Esophagus squamous epithelium (tissue), 5 donors: ENCODE measurements at regions not wholly inside any gene's neighbourhood (a gene's known extent, or its start where the extent isn't known, plus 50 kb on each side); places are given as distances from the start of the nearest gene placed in this dataset.

Experiments used
- DNase-seq: peaks from one replicate; lab custom pipeline; 2025; lab: John Stamatoyannopoulos, UW
- H3K27ac ChIP-seq, 4 donors: fragments of 200-600 bp; sonication (generic); one replicate each; pipeline ENCODE4 v1.5.1; 2016 to 2019; ENCODE audit warnings: mild to moderate bottlenecking in 1 of 4
- H3K27me3 ChIP-seq, 4 donors: fragments of 200-600 bp; sonication (generic); 1 replicate in 3 of 4; 2 replicates in 1 of 4; pipeline versions ENCODE4 v1.5.1 to v1.6.0; 2017 to 2021; ENCODE audit warnings: antibody characterized with exemption in 1 of 4
- H3K36me3 ChIP-seq, 3 donors: fragments of 200-600 bp; sonication (generic); one replicate each; pipeline ENCODE4 v1.5.1; 2016 to 2019
- H3K4me1 ChIP-seq, 3 donors: fragments of 200-600 bp; sonication (generic); one replicate each; pipeline ENCODE4 v1.5.1; 2017 to 2019
- H3K4me3 ChIP-seq, 4 donors: fragments of 200-600 bp; sonication (generic); 1 replicate in 3 of 4; 2 replicates in 1 of 4; pipeline ENCODE4 v1.5.1; 2016 to 2019; ENCODE audit warnings: mild to moderate bottlenecking in 2 of 4, moderate library complexity in 1 of 4
- H3K9me3 ChIP-seq, 3 donors: fragments of 200-600 bp; sonication (generic); one replicate each; pipeline ENCODE4 v1.5.1; 2016 to 2019
- POLR2A ChIP-seq, 4 donors: fragments of 450-650 bp; IDR thresholded peaks; one replicate each; pipeline ENCODE4 v1.6.1; 2017; ENCODE audit warnings: antibody characterized with exemption in 4 of 4, mild to moderate bottlenecking in 4 of 4, moderate library complexity in 3 of 4
- WGBS, 2 donors: methylation state at CpG; one replicate each; pipeline ENCODE4 v1.1.5; 2018; 5-methylcytosine and 5-hydroxymethylcytosine counted together
- intact Hi-C: fragments of 100-400 bp; cut with DNase I; formaldehyde crosslinking; loops from one replicate; pipeline ENCODE4 v1.15.0; 2022
- TF ChIP-seq, protein P1 (sequence below), 6 experiments: fragments of 450-650 bp in 4 of 6; fragments of 200-600 bp in 2 of 6; sonication (generic) in 2 of 6; IDR thresholded peaks; one replicate each; pipeline ENCODE4 v1.5.1; 2016 to 2019; ENCODE audit warnings: antibody characterized with exemption in 6 of 6, mild to moderate bottlenecking in 4 of 6, moderate library complexity in 4 of 6
- donor health status: DM: yes; HTN: yes; CAD: no.

DNA sequence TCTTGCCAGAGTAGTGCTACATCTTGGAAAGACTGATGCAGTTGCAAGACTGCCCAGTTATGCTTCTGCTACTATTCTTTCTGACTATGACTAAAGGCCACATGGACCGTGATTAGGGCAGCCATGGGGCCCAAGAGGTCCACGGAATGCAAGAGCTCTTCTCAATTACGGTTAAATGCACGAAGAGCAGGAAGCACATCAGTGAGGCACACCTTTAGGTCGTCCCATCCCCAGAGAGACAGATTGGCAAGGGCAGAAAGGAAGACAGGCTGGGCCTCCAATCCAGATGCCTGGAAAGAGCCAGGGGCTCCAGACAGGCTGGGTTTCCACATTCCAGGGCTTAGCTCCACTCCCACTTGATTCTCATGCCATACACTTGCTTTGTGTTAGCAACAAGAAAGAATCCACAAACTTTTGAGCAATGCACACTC, 132.3 kb upstream of the SLIT3 start:
- no peak overlapping the region for H3K4me3 ChIP-seq
- no peak for TF ChIP-seq POLR2A (IDR thresholded peaks at IDR 0.05)
- TF ChIP-seq, protein P1, sequence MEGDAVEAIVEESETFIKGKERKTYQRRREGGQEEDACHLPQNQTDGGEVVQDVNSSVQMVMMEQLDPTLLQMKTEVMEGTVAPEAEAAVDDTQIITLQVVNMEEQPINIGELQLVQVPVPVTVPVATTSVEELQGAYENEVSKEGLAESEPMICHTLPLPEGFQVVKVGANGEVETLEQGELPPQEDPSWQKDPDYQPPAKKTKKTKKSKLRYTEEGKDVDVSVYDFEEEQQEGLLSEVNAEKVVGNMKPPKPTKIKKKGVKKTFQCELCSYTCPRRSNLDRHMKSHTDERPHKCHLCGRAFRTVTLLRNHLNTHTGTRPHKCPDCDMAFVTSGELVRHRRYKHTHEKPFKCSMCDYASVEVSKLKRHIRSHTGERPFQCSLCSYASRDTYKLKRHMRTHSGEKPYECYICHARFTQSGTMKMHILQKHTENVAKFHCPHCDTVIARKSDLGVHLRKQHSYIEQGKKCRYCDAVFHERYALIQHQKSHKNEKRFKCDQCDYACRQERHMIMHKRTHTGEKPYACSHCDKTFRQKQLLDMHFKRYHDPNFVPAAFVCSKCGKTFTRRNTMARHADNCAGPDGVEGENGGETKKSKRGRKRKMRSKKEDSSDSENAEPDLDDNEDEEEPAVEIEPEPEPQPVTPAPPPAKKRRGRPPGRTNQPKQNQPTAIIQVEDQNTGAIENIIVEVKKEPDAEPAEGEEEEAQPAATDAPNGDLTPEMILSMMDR (IDR thresholded peaks at IDR 0.05), result no peak
- no peaks in the 10 kb centered on the region for H3K9me3 ChIP-seq
- H3K27ac ChIP-seq, result peak overlapping the region in 1 of 4 donors; percentile 13
- 46 to 68% methylated on average over 5 of the region's 5 CpGs for WGBS, 2 donors
- no peak for DNase-seq
- intact Hi-C loops, result no loop called here
- H3K4me1 ChIP-seq, result peaks cover 0 to 24% (median 3%) of the 10 kb centered on the region in 3 donors
- H3K27me3 ChIP-seq, result peaks cover 0 to 4% (median 0%) of the 10 kb centered on the region in 4 donors
- H3K36me3 ChIP-seq, result no peaks in the 10 kb centered on the region

DNA sequence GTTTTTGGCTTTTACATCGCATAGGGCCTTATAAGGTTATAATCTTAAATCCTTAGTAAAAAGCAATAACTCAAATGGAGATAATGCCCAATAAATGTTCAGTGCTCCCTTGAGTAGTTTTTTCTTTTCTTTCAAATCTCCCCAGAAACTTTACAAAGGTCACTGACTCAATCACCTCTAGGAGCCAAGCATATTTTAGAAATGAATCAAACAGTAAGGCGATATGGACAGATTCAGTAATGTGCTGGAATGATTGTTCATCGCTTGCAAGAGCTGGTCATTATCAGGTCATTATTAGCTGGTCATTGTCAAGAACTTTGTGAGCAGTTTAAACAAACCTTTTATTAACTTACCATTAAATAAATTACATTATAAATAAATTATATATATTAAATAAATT, 130.4 kb upstream of the SLIT3 start:
- Histone ChIP-seq H3K27ac (no peak overlapping the region), H3K27me3 (peaks cover 0 to 2% (median 0%) of the 10 kb centered on the region in 4 donors), H3K4me1 (peaks cover 0 to 16% (median 0%) of the 10 kb centered on the region in 3 donors), H3K4me3 (no peak overlapping the region), H3K9me3 (no peaks in the 10 kb centered on the region), H3K36me3 (no peaks in the 10 kb centered on the region)
- 50 to 53% methylated on average over 3 of the region's 3 CpGs for WGBS, 2 donors
- TF ChIP-seq, protein P1 (IDR thresholded peaks at IDR 0.05), result no peak
- no peak for TF ChIP-seq POLR2A (IDR thresholded peaks at IDR 0.05)
- intact Hi-C loops, result no loop called here
- no peak for DNase-seq

DNA sequence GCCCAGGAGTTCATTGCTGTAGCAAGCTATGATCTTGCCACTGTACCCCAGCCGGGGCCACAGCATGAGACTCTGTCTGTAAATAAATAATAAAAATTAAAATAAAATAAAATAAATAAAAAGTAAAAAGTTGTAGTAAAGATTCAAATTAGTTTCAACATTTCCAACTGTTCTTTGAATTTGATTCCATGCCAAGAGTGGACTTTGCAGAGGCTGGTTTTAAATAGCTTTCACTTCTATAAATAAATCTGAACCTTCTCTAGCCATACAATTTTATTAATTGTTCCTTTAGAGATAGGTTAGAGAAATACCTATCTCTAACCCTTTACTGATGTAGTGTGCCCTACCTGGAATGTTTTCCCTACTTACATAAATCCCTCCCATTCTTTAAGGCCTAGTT, 129.7 kb upstream of the SLIT3 start:
- Histone ChIP-seq H3K4me3 (no peak overlapping the region), H3K27ac (no peak overlapping the region), H3K27me3 (peaks cover 0 to 2% (median 0%) of the 10 kb centered on the region in 4 donors), H3K4me1 (peaks cover 0 to 8% (median 0%) of the 10 kb centered on the region in 3 donors), H3K9me3 (no peaks in the 10 kb centered on the region), H3K36me3 (no peaks in the 10 kb centered on the region)
- no peak for TF ChIP-seq POLR2A (IDR thresholded peaks at IDR 0.05)
- TF ChIP-seq, protein P1 (IDR thresholded peaks at IDR 0.05), result no peak
- DNase-seq, result no peak
- WGBS, 2 donors, result 82 to 85% methylated on average over 1 of the region's 1 CpG
- intact Hi-C loops, result no loop called here

DNA sequence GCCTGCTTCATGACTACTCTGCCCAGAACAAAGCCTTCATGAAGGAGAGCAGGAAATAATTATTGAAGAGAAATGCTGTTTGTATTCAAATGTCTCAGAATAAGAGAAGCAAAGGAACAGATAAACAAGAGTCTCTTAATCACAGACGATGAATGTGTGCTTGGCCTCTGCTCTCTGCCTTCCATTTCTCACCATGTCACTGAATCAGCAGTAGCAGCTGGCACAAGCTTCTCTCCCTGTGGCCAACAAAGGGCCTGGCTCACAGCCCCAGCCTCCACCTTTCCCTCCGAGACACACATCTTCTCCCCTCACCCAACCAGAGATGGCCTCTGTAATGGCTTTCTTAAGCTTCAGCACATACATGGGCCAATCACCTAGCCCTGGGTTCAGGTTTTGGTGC, 128.1 kb upstream of the SLIT3 start:
- Histone ChIP-seq H3K9me3 (no peaks in the 10 kb centered on the region), H3K27ac (peak overlapping the region in 1 of 4 donors; percentile 17), H3K36me3 (no peaks in the 10 kb centered on the region), H3K4me3 (no peak overlapping the region), H3K4me1 (peaks cover 0 to 11% (median 0%) of the 10 kb centered on the region in 3 donors), H3K27me3 (no peaks in the 10 kb centered on the region)
- WGBS, 2 donors, result 47 to 73% methylated on average over 2 of the region's 2 CpGs
- DNase-seq, result no peak
- no peak for TF ChIP-seq POLR2A (IDR thresholded peaks at IDR 0.05)
- TF ChIP-seq, protein P1 (IDR thresholded peaks at IDR 0.05), result no peak
- intact Hi-C loops, result no loop called here

DNA sequence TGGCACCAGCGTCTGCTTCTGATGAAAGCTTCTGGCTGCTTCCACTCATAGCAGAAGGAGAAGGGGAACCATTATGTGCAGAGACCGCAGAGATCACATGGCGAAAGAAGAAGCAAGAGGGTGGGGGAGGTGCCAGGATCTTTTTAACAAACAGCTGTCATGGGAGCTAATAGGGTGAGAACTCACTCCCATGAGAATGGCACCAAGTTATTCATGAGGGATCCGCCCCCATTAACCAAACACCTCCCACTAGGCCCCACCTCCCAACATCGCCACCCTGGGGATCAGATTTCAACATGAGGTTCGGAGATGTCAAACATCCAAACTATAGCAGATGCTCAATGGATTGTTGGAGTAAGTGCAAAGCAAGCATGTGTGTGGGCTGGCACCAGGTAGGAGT, 125.8 kb upstream of the SLIT3 start:
- intact Hi-C loops, result no loop called here
- no peak overlapping the region for H3K4me3 ChIP-seq
- WGBS, 2 donors, result 85 to 97% methylated on average over 5 to 6 of the region's 6 CpGs
- no peaks in the 10 kb centered on the region for H3K36me3 ChIP-seq
- H3K27ac ChIP-seq, result no peak overlapping the region
- H3K9me3 ChIP-seq, result no peaks in the 10 kb centered on the region
- DNase-seq, result no peak
- no peaks in the 10 kb centered on the region for H3K27me3 ChIP-seq
- H3K4me1 ChIP-seq, result peaks cover 0 to 11% (median 0%) of the 10 kb centered on the region in 3 donors
- TF ChIP-seq POLR2A (IDR thresholded peaks at IDR 0.05), result no peak
